Adrenal gland (tissue), 9 donors: ENCODE measurements at regions not wholly inside any gene's neighbourhood (a gene's known extent, or its start where the extent isn't known, plus 50 kb on each side); places are given as distances from the start of the nearest gene placed in this dataset.
A peak's percentile ranks its signal among the peaks of the same experiment; 100 is the strongest.
"Not testable (repeated sequence)": the region's sequence is repeated elsewhere in the genome, so short reads cannot be mapped to it uniquely, and the experiment has no call there.

Experiments
- DNase-seq, 7 donors: peaks; one replicate each; pipeline ENCODE4 v3.0.0-alpha.2; 2019 to 2020
- H3K27ac ChIP-seq, 5 donors: fragments of 200-600 bp; sonication (generic) in 4 of 5; 1 replicate in 3 of 5; 2 replicates in 2 of 5; pipeline versions ENCODE4 v1.5.1 to v1.8.0; 2016 to 2020; ENCODE audit warnings: mild to moderate bottlenecking in 1 of 5
- H3K27me3 ChIP-seq: fragments of 200-600 bp; 2 replicates; pipeline ENCODE4 v1.8.0; 2021
- H3K36me3 ChIP-seq, 2 donors: fragments of 200-600 bp; replicated peaks in 1 of 2; 1 replicate in 1 of 2; 2 replicates in 1 of 2; pipeline versions ENCODE4 v1.5.1 to v1.8.0; 2018 to 2022
- H3K4me1 ChIP-seq, 2 donors: fragments of 200-600 bp; replicated peaks in 1 of 2; 1 replicate in 1 of 2; 2 replicates in 1 of 2; pipeline versions ENCODE4 v1.5.1 to v1.8.0; 2018 to 2021
- H3K4me3 ChIP-seq, 4 donors: fragments of 200-600 bp; sonication (generic) in 3 of 4; one replicate each; pipeline ENCODE4 v1.5.1; 2016 to 2018
- H3K9me3 ChIP-seq, 3 donors: fragments of 200-600 bp; sonication (generic) in 1 of 3; replicated peaks in 1 of 3; 1 replicate in 2 of 3; 2 replicates in 1 of 3; pipeline versions ENCODE4 v1.5.1 to v1.8.0; 2016 to 2021
- POLR2A ChIP-seq, 2 donors: fragments of 450-650 bp; IDR thresholded peaks; one replicate each; pipeline ENCODE4 v1.6.1; 2017; ENCODE audit warnings: antibody characterized with exemption in 2 of 2, mild to moderate bottlenecking in 2 of 2, moderate library complexity in 1 of 2
- WGBS, 4 donors: extraction: QIAGEN DNeasy Blood & Tissue Kit in 2 of 4; methylation state at CpG; one replicate each; pipeline versions ENCODE4 v1.1.5 to v1.1.7; 2013 to 2017; 5-methylcytosine and 5-hydroxymethylcytosine counted together
- intact Hi-C, 2 donors: fragments of 100-400 bp; cut with DNase I; formaldehyde crosslinking; loops; one replicate each; pipeline versions ENCODE4 v1.14.1 to v1.15.0; 2022 to 2023
- TF ChIP-seq, protein P1 (sequence below), 6 experiments: fragments of 450-650 bp in 4 of 6; fragments of 200-600 bp in 2 of 6; sonication (generic) in 1 of 6; IDR thresholded peaks; 1 replicate in 5 of 6; 2 replicates in 1 of 6; pipeline versions ENCODE4 v1.5.1 to v1.8.0; 2016 to 2021; ENCODE audit warnings: antibody characterized with exemption in 6 of 6, mild to moderate bottlenecking in 2 of 6, moderate library complexity in 1 of 6
- donor health status: healthy with polysubstance abuse.
- donor health status: Bipolar disorder and iron deficiency.
- donor health status: DM: yes; HTN: yes; CAD: no.
- donor health status: DM: no; HTN: no; CAD: no.
- donor health status: DM: no; HTN: no; CAD: no.

DNA sequence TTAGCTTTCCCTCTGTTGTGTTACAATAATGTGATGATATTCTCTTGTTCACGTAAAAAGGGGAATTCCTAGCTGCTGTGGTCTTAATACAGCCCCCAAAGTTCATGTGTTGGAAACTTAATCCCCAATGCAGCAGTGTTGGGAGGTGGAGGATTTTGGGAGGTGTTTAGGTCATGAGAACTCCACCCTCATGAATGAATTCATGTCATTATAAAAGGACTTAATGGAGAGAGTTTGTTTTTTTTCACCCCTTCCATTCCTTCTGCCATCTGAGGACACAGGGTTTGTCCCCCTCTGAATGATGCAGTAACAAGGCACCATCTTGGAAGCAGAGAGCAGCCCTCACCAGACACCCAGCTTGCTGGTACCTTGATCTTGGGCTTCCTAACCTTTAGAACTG, 253.4 kb upstream of the DDHD1 start:
- 85 to 100% (median 90%) methylated on average over 1 of the region's 1 CpG for WGBS, 4 donors
- H3K27me3 ChIP-seq: no peaks in the 10 kb centered on the region
- no peak overlapping the region for H3K4me3 ChIP-seq
- no peaks in the 10 kb centered on the region for H3K9me3 ChIP-seq
- no peak for TF ChIP-seq POLR2A (IDR thresholded peaks at IDR 0.05)
- TF ChIP-seq, protein P1, sequence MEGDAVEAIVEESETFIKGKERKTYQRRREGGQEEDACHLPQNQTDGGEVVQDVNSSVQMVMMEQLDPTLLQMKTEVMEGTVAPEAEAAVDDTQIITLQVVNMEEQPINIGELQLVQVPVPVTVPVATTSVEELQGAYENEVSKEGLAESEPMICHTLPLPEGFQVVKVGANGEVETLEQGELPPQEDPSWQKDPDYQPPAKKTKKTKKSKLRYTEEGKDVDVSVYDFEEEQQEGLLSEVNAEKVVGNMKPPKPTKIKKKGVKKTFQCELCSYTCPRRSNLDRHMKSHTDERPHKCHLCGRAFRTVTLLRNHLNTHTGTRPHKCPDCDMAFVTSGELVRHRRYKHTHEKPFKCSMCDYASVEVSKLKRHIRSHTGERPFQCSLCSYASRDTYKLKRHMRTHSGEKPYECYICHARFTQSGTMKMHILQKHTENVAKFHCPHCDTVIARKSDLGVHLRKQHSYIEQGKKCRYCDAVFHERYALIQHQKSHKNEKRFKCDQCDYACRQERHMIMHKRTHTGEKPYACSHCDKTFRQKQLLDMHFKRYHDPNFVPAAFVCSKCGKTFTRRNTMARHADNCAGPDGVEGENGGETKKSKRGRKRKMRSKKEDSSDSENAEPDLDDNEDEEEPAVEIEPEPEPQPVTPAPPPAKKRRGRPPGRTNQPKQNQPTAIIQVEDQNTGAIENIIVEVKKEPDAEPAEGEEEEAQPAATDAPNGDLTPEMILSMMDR (IDR thresholded peaks at IDR 0.05): no peak
- intact Hi-C loops: no loop called here
- DNase-seq: no peak
- H3K27ac ChIP-seq: no peak overlapping the region
- H3K4me1 ChIP-seq: peaks cover 0 to 3% of the 10 kb centered on the region in 2 donors
- no peaks in the 10 kb centered on the region for H3K36me3 ChIP-seq

DNA sequence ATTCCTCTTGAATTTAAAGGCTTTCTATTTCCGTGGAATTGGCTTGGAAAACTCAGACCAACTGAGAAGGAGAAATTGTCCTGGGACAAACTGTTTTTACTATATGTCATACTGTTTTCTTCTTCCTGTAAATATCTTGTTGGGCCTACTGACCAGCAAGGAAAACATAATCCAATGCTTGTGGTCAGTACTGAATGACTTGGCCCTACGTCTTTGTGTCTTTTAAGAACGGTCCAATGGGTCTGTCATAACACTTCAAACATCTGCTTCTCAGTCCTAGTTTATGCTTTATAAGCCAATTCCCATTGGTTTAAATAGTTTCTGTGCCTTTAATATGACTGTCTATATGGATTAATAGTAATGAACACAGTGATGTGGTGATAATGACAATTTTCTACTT, 248.5 kb upstream of the DDHD1 start:
- WGBS, 4 donors: 58 to 96% (median 76%) methylated on average over 3 of the region's 3 CpGs
- Histone ChIP-seq H3K9me3 (no peaks in the 10 kb centered on the region), H3K27ac (no peak overlapping the region), H3K4me1 (peaks cover 0 to 3% of the 10 kb centered on the region in 2 donors), H3K4me3 (no peak overlapping the region), H3K27me3 (no peaks in the 10 kb centered on the region), H3K36me3 (no peaks in the 10 kb centered on the region)
- TF ChIP-seq, protein P1 (IDR thresholded peaks at IDR 0.05): no peak
- TF ChIP-seq POLR2A (IDR thresholded peaks at IDR 0.05): no peak
- intact Hi-C loops: no loop called here
- DNase-seq: no peak

DNA sequence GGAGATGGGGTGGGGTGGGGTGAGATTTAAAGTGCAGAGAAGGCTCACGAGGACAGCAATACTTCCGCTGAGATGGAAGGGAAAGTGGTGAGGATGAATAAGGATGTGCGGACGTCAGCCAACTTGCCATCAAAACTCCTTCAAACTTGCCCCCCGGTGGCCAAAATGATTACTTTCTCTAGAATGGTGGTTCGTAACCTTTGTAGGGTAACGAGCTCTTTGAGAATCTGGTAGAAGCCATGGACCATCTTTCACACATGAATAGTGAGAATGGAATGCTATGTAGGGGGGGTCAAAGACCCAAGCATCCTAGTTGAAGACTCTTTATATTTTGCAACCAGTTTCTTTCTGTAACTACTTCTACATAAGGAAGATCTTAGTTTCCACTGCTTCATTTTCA, 245.9 kb upstream of the DDHD1 start:
- intact Hi-C loops: no loop called here
- WGBS, 4 donors: 57 to 79% (median 76%) methylated on average over 7 of the region's 7 CpGs
- Histone ChIP-seq H3K27ac (no peak overlapping the region), H3K36me3 (no peaks in the 10 kb centered on the region), H3K4me1 (peaks cover 0 to 3% of the 10 kb centered on the region in 2 donors), H3K9me3 (peaks cover 0 to 4% (median 0%) of the 10 kb centered on the region in 3 donors), H3K27me3 (no peaks in the 10 kb centered on the region), H3K4me3 (no peak overlapping the region)
- peak in 1 of 7 donors; percentile 4 for DNase-seq
- no peak for TF ChIP-seq POLR2A (IDR thresholded peaks at IDR 0.05)
- TF ChIP-seq, protein P1 (IDR thresholded peaks at IDR 0.05): peak in 1 of 6 experiments; percentile 13

DNA sequence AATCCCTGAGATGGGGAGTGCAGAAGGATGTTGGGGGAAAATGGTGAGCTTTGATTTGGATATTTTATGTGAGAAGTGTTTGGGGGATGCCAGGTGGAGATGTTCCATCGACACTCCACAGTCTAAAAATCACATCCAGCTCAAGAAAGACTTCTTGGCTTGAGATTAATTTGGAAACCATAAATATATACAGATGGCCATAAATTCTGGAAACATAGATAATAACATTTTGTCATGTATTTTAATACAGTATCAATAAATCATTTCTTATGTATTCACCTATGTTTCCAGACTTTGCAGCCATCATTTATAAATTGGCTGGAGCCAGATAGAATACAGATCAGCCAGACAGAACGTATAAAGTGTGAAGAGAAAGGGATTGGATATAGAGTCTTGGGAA, 245.5 kb upstream of the DDHD1 start:
- intact Hi-C loops: no loop called here
- Histone ChIP-seq H3K27ac (no peak overlapping the region), H3K36me3 (no peaks in the 10 kb centered on the region), H3K4me3 (no peak overlapping the region), H3K4me1 (peaks cover 0 to 3% of the 10 kb centered on the region in 2 donors), H3K9me3 (peaks cover 0 to 4% (median 0%) of the 10 kb centered on the region in 3 donors), H3K27me3 (no peaks in the 10 kb centered on the region)
- 85 to 91% (median 89%) methylated on average over 2 of the region's 2 CpGs for WGBS, 4 donors
- DNase-seq: no peak
- TF ChIP-seq, protein P1 (IDR thresholded peaks at IDR 0.05): no peak
- TF ChIP-seq POLR2A (IDR thresholded peaks at IDR 0.05): no peak

DNA sequence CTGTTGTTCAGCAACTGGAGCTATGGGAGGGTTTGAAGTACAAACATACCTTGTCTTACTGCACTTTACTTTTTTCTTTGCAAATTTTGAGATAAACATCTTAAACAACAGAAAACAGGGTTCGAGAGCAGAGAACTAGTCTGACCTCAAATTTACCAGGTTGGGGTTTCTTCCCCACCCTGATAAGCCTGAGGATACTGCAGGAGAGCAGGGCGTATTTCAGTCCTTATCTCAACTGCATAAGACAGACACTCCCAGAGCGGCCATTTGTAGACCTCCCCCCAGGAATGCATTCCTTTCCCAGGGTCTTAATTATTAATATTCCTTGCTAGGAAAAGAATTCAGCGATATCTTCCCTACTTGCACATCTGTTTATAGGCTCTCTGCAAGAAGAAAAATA, 242.1 kb upstream of the DDHD1 start:
- H3K27ac ChIP-seq, H3K27me3 ChIP-seq, H3K9me3 ChIP-seq, H3K4me1 ChIP-seq, DNase-seq, H3K4me3 ChIP-seq, H3K36me3 ChIP-seq, intact Hi-C loops: not testable (repeated sequence)
- WGBS, 4 donors: 86 to 93% (median 89%) methylated on average over 4 of the region's 4 CpGs
